ENCODE measurements at regions not wholly inside any gene's neighbourhood (a gene's known extent, or its start where the extent isn't known, plus 50 kb on each side); places are given as distances from the start of the nearest gene placed in this dataset.
"Not testable (repeated sequence)": the region's sequence is repeated elsewhere in the genome, so short reads cannot be mapped to it uniquely, and the experiment has no call there.

DNA sequence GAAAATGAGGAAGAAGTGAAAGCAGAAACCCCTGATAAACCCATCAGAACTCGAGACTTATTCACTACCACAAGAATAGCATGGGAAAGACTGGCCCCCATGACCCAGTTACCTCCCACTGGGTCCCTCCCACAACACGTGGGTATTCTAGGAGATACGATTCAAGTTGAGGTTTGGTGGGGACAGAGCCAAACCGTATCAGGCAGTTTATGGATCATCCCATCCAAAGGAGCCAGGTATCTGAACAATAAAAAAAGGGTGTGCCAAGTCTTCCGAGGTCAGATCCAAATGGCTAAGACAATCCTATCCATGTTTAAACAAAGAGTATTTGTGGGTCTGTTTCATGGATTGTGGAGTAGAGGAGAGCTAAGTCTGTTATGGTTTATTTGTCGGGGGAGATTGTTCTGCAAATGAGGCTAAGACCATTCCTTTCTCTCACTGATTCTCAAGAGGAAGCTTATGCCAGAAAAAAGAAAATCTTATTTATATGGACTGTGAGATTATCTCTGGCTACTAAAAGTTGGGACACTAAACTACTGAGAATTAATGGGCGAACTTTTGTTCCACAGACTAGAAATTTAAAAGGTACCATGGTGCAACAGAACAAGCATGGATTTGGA, 203.7 kb downstream of the IPMK start:
- H3K4me3 ChIP-seq (replicated peaks; ENCODE audit: low read depth, low read length): no peak overlapping the region

DNA sequence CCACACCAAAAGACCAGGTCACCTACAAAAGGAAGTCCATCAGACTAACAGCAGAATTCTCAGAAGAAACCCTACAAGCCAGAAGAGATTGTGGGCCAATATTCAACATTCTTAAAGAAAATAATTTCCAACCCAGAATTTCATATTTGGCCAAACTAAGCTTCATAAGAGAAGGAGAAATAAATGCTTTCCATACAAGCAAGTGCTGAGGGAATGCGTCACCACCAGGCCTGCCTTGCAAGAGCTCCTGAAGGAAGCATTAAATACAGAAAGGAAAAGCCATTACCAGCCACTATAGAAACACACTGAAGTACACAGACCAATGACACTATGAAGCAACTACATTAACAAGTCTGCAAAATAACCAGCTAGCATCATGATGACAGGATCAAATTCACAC, 209.0 kb downstream of the IPMK start:
- DNase-seq (ENCODE audit: low read depth); H3K4me3 ChIP-seq (replicated peaks; ENCODE audit: low read depth, low read length): not testable (repeated sequence)

More for the DNA sequence above, 203.7 kb downstream of the IPMK start:
- TF ChIP-seq, protein P1, sequence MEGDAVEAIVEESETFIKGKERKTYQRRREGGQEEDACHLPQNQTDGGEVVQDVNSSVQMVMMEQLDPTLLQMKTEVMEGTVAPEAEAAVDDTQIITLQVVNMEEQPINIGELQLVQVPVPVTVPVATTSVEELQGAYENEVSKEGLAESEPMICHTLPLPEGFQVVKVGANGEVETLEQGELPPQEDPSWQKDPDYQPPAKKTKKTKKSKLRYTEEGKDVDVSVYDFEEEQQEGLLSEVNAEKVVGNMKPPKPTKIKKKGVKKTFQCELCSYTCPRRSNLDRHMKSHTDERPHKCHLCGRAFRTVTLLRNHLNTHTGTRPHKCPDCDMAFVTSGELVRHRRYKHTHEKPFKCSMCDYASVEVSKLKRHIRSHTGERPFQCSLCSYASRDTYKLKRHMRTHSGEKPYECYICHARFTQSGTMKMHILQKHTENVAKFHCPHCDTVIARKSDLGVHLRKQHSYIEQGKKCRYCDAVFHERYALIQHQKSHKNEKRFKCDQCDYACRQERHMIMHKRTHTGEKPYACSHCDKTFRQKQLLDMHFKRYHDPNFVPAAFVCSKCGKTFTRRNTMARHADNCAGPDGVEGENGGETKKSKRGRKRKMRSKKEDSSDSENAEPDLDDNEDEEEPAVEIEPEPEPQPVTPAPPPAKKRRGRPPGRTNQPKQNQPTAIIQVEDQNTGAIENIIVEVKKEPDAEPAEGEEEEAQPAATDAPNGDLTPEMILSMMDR (IDR thresholded peaks at IDR 0.05; ENCODE audit: low read length, missing control alignments): no peak
- no peak for DNase-seq (ENCODE audit: low read depth)

DNA sequence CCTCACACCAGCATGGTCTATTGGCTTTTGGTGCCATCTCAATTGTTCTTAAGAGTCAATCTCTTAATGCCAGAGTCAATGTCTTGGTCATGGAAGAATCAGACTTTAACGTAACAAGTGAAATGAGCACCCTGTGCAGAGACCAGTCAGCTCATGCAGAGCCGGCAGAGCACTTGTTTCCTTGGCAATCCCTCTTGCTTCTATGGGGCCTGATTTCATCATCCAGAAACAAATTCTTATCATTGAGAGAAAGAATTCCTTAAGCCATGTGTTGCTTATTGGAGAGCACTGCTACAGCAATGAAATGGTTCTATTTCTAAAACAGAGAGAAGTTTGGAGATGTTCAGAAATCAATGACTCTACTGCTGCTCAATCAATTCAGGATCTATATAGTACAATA, 212.8 kb downstream of the IPMK start:
- no peak overlapping the region for H3K4me3 ChIP-seq (replicated peaks; ENCODE audit: low read depth, low read length)
- TF ChIP-seq, protein P1 (IDR thresholded peaks at IDR 0.05; ENCODE audit: low read length, missing control alignments): no peak
- no peak for DNase-seq (ENCODE audit: low read depth)

DNA sequence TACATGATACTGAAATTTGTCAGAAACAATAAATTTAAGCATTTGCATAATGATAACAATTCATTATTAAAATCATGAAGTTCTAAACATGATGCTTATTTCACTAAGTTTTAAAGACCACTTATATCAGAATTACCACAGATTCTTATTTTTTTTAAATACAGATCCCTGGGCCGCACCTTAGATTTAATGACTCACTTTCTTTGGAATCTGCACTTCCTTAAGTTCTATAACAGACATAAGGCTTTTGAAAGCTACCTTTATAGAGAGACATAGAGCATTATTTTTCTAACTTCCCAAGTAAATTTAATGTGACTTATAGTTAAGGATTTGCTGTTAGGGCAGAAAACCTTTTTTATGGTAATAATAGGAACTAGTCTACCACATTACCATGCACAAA, 214.9 kb downstream of the IPMK start:
- H3K4me3 ChIP-seq (replicated peaks; ENCODE audit: low read depth, low read length): no peak overlapping the region
- TF ChIP-seq, protein P1 (IDR thresholded peaks at IDR 0.05; ENCODE audit: low read length, missing control alignments): no peak
- DNase-seq (ENCODE audit: low read depth): no peak

DNA sequence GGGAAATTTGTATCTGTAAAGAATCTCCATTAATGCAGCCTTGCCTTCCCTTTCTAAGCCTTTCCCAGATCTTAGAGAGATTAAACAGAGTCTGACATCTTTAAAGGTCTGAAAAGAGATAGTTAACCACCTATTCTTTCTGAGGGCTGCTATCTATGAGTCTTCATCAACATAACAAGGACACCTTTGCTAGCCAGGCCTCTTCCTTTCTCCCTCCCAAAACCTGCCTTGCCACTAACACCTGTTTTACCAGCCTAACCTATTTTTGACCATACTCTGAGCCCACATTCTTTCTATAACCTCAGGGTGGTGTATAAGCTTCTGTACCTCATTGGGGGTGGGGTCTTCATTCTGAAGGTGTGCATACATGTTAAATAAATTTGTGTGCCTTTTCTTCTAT, 217.1 kb downstream of the IPMK start:
- TF ChIP-seq, protein P1 (IDR thresholded peaks at IDR 0.05; ENCODE audit: low read length, missing control alignments): no peak
- DNase-seq (ENCODE audit: low read depth): no peak
- H3K4me3 ChIP-seq (replicated peaks; ENCODE audit: low read depth, low read length): no peak overlapping the region

DNA sequence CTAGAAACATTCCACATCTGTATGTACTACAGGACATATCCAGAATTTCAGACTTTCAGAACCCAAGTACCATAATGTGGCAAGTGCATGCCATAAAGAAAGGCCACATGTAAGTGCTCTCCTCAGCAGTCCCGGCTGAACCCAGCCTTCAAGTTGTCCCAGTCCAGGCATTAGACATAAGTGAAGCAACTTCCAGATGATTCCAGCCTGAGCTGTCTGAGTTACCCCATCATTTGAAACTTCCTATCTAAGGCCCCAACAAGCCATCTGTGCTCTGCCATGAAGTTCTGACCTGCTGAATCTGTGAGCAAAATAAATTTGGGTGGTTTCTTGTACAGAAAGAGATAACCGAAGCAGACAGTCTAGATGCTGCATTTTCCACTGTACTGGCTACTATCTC, 218.8 kb downstream of the IPMK start:
- no peak for DNase-seq (ENCODE audit: low read depth)
- TF ChIP-seq, protein P1 (IDR thresholded peaks at IDR 0.05; ENCODE audit: low read length, missing control alignments): no peak
- no peak overlapping the region for H3K4me3 ChIP-seq (replicated peaks; ENCODE audit: low read depth, low read length)

DNA sequence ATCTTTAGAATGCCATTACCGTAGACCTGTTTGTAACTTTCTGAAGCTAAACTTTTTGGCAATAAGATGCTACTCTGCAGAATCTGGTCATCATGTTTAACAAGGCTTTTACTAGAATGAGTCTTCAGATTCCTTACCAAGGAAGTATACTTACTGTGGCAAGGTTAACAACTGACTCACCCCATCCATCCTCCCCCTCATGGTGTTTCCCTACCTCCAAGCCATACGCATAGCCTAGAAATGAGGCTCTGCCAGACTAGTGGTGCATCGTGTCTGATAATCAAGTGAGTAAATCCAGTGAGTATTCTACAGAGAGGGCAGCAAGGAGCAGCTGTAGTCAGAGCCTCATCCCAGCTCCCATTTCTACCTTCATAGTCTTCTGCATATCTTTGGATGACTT, 223.6 kb downstream of the IPMK start:
- DNase-seq (ENCODE audit: low read depth): peak; percentile 69
- H3K4me3 ChIP-seq (replicated peaks; ENCODE audit: low read depth, low read length): no peak overlapping the region
- TF ChIP-seq, protein P1 (IDR thresholded peaks at IDR 0.05; ENCODE audit: low read length, missing control alignments): no peak
